CD4-positive, alpha-beta memory T cell (primary cell): ENCODE measurements at regions not wholly inside any gene's neighbourhood (a gene's known extent, or its start where the extent isn't known, plus 50 kb on each side); places are given as distances from the start of the nearest gene placed in this dataset.

Experiments
- CTCF ChIA-PET: fragments of 350-600 bp; sonication (Branson Sonifier 250); formaldehyde crosslinking; loops from one replicate; lab custom pipeline; 2021; ENCODE audit warnings: inconsistent platforms; ENCODE audit not compliant: partially characterized antibody; lab: Charles Lee
- POLR2A ChIA-PET: fragments of 350-600 bp; sonication (Branson Sonifier 250); formaldehyde crosslinking; loops from one replicate; lab custom pipeline; 2021; ENCODE audit not compliant: partially characterized antibody; lab: Charles Lee
- DNase-seq, 5 donors: peaks; one replicate each; pipeline versions ENCODE4 v3.0.0 to v3.0.0-alpha.2; 2020 to 2022; ENCODE audit warnings: mixed read lengths in 1 of 5
- H3K27ac ChIP-seq: one replicate; pipeline ENCODE4 v1.7.0; 2013; ENCODE audit warnings: low read depth, low read length
- H3K27me3 ChIP-seq: 2 replicates; pipeline ENCODE4 v1.7.0; 2013; ENCODE audit warnings: mild to moderate bottlenecking, low read length, moderate library complexity; ENCODE audit not compliant: insufficient read depth
- H3K36me3 ChIP-seq: 2 replicates; pipeline ENCODE4 v1.7.0; 2013; ENCODE audit warnings: mild to moderate bottlenecking, low read length, moderate library complexity; ENCODE audit not compliant: insufficient read depth
- H3K4me1 ChIP-seq: 2 replicates; pipeline ENCODE4 v1.7.0; 2013; ENCODE audit warnings: mild to moderate bottlenecking, low read length, moderate library complexity; ENCODE audit not compliant: insufficient read depth
- H3K4me3 ChIP-seq, 2 donors: one replicate each; pipeline ENCODE4 v1.7.0; 2013; ENCODE audit warnings: low read length in 2 of 2, mild to moderate bottlenecking in 1 of 2
- H3K9me3 ChIP-seq, 2 donors: one replicate each; pipeline ENCODE4 v1.7.0; 2013; ENCODE audit warnings: low read length in 2 of 2, control low read depth in 1 of 2; ENCODE audit not compliant: control insufficient read depth in 1 of 2
- H3K27ac Mint-ChIP-seq, 7 donors: one replicate each; pipeline ENCODE4 v1.8.0; 2020 to 2021; ENCODE audit warnings: mixed read lengths in 7 of 7, mild to moderate bottlenecking in 6 of 7, inconsistent platforms in 3 of 7, moderate library complexity in 3 of 7
- H3K27me3 Mint-ChIP-seq, 2 donors: one replicate each; pipeline ENCODE4 v1.8.0; 2020 to 2021; ENCODE audit warnings: mixed read lengths in 2 of 2
- H3K36me3 Mint-ChIP-seq, 2 donors: one replicate each; pipeline ENCODE4 v1.8.0; 2020 to 2021; ENCODE audit warnings: mixed read lengths in 2 of 2, inconsistent platforms in 1 of 2, mild to moderate bottlenecking in 1 of 2
- H3K4me1 Mint-ChIP-seq, 4 donors: one replicate each; pipeline ENCODE4 v1.8.0; 2020 to 2021; ENCODE audit warnings: mixed read lengths in 4 of 4, mild to moderate bottlenecking in 1 of 4
- H3K4me3 Mint-ChIP-seq, 8 donors: one replicate each; pipeline ENCODE4 v1.8.0; 2020 to 2021; ENCODE audit warnings: mixed read lengths in 8 of 8, mild to moderate bottlenecking in 7 of 8, moderate library complexity in 6 of 8, inconsistent platforms in 3 of 8
- H3K9me3 Mint-ChIP-seq, 8 donors: one replicate each; pipeline ENCODE4 v1.8.0; 2020 to 2021; ENCODE audit warnings: mixed read lengths in 8 of 8, mild to moderate bottlenecking in 5 of 8, inconsistent platforms in 3 of 8, moderate library complexity in 1 of 8
- intact Hi-C: fragments of 100-400 bp; cut with micrococcal nuclease; formaldehyde crosslinking; loops from one replicate; pipeline ENCODE4 v1.15.1; 2023

DNA sequence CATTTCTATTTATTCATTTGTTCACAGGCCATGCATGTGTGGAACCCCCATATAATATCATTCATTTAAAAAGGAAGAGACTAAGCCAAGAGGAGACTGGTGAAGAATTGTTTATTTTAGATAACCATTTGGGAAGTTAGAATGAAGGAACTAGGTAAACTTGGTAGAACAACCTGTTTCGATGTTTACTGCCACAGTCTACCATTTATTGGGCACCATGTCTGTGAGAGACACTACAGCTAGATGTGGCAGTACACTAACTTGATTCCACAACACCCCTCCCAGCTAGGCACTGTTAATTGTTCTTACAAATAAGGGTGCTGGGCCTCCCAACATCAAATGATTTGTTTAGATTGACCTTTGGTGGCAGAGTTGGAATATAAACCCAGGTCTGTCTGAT lies 592.4 kb downstream of the EPM2A start:
- intact Hi-C loops = no loop called here
- Mint-ChIP-seq H3K36me3 (no peaks in the 10 kb centered on the region), H3K4me3 (no peak overlapping the region), H3K4me1 (no peaks in the 10 kb centered on the region), H3K27me3 (peaks cover 2 to 8% of the 10 kb centered on the region in 2 donors), H3K27ac (no peak overlapping the region), H3K9me3 (peaks cover 0 to 2% (median 0%) of the 10 kb centered on the region in 8 donors)
- DNase-seq = no peak
- ChIA-PET CTCF (no interaction called here), POLR2A (no interaction called here)
- no peak overlapping the region for H3K27ac ChIP-seq
- H3K27me3 ChIP-seq = no peaks in the 10 kb centered on the region
- no peaks in the 10 kb centered on the region for H3K4me1 ChIP-seq
- H3K36me3 ChIP-seq = no peaks in the 10 kb centered on the region
- no peak overlapping the region for H3K4me3 ChIP-seq
- no peaks in the 10 kb centered on the region for H3K9me3 ChIP-seq

DNA sequence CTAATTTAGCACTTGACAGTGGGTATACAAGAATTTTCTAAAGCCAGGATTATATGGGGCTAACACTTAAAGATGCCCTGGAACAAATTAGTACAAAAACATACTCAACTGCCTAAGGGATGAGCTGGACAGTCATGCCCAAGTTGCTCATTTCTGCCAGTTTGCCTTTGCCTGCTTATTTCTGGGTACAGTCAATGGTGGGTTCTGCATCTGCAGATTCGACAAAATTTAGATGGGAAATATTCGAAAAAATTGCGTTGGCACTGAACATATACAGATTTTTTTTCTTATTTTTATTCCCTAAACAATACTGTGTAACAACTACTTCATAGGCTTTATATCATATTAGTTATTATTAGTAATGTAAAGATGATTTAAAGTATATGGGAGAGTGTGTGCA lies 591.9 kb downstream of the EPM2A start:
- H3K9me3 ChIP-seq = no peaks in the 10 kb centered on the region
- no peaks in the 10 kb centered on the region for H3K36me3 ChIP-seq
- no peak overlapping the region for H3K4me3 ChIP-seq
- Mint-ChIP-seq H3K9me3 (no peaks in the 10 kb centered on the region), H3K4me3 (no peak overlapping the region), H3K27me3 (peaks cover 2 to 8% of the 10 kb centered on the region in 2 donors), H3K36me3 (no peaks in the 10 kb centered on the region), H3K4me1 (no peaks in the 10 kb centered on the region), H3K27ac (no peak overlapping the region)
- H3K4me1 ChIP-seq = no peaks in the 10 kb centered on the region
- intact Hi-C loops = no loop called here
- H3K27me3 ChIP-seq = no peaks in the 10 kb centered on the region
- ChIA-PET CTCF (no interaction called here), POLR2A (no interaction called here)
- DNase-seq = no peak
- no peak overlapping the region for H3K27ac ChIP-seq

GRCh38 chr6:145147559-145147958 lies 587.8 kb downstream of the EPM2A start:
- ChIA-PET CTCF (no interaction called here), POLR2A (no interaction called here)
- DNase-seq = no peak
- intact Hi-C loops = no loop called here
- Histone ChIP-seq H3K9me3 (no peaks in the 10 kb centered on the region), H3K36me3 (no peaks in the 10 kb centered on the region), H3K27me3 (no peaks in the 10 kb centered on the region), H3K4me1 (no peaks in the 10 kb centered on the region), H3K27ac (no peak overlapping the region), H3K4me3 (no peak overlapping the region)
- no peaks in the 10 kb centered on the region for H3K4me1 Mint-ChIP-seq
- H3K27me3 Mint-ChIP-seq = peaks cover 0 to 8% of the 10 kb centered on the region in 2 donors
- no peak overlapping the region for H3K4me3 Mint-ChIP-seq
- H3K36me3 Mint-ChIP-seq = no peaks in the 10 kb centered on the region
- no peaks in the 10 kb centered on the region for H3K9me3 Mint-ChIP-seq
- H3K27ac Mint-ChIP-seq = no peak overlapping the region

DNA sequence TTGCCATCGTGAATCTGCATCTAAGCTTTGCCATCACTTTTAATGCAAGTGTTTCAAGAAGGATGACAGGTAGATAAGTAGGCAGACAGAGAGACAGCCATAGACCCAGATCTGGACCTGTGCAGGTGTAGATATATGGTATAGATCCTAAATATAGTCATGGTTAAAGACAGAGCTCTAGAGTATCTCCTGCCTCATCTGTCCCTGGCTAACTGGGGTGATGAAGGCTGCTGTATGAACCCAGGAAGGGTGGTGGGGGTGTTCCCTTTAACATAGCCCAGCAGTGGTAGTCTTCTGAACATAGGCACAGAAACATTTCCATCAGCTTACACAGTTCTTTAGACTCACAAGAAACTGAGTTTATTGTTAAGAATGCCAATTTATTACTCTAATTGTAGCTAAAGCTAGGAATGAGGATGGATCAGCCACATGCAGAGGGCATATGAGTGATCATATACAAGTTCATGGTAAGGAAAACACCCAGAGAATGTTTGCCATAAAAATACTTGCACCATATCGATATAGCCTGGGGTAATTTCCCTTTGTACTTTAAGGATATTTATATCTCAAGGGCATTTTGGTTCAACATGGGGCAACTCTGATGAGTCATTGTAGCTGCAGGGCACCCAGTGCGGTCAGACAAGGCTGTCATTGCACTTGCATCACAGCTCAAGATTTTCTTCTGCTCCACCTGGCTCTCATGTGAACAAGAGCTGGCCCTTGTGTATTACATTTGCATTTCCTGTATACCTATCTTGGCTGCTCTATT lies 587.2 kb downstream of the EPM2A start:
- no peaks in the 10 kb centered on the region for H3K27me3 ChIP-seq
- Mint-ChIP-seq H3K27ac (no peak overlapping the region), H3K9me3 (no peaks in the 10 kb centered on the region), H3K4me1 (no peaks in the 10 kb centered on the region), H3K4me3 (no peak overlapping the region), H3K27me3 (peaks cover 0 to 8% of the 10 kb centered on the region in 2 donors), H3K36me3 (no peaks in the 10 kb centered on the region)
- ChIA-PET POLR2A (no interaction called here), CTCF (no interaction called here)
- H3K4me3 ChIP-seq = no peak overlapping the region
- H3K9me3 ChIP-seq = no peaks in the 10 kb centered on the region
- no peak for DNase-seq
- no peaks in the 10 kb centered on the region for H3K36me3 ChIP-seq
- H3K4me1 ChIP-seq = no peaks in the 10 kb centered on the region
- H3K27ac ChIP-seq = no peak overlapping the region
- intact Hi-C loops = no loop called here

DNA sequence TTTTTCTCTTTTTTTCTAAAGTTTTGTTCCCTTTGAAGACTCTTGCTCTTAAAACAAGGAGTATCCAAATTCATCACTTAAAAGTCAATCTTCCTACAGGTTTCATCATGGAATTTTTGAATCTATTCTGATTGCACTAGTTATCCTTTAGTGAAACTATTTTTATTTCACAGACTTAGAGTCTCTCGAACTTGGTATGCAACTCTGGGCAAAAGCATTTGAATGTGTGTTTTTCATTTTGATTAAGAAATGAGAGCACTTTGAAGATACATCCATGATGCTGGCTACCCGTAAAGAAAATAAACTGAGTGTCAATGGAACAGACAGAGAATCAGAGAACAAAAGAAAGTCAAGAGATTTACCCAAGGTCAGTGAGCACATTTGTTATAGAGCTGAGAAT lies 586.5 kb downstream of the EPM2A start:
- no peak overlapping the region for H3K27ac ChIP-seq
- no peaks in the 10 kb centered on the region for H3K4me1 ChIP-seq
- Mint-ChIP-seq H3K27ac (no peak overlapping the region), H3K36me3 (no peaks in the 10 kb centered on the region), H3K27me3 (peaks cover 0 to 8% of the 10 kb centered on the region in 2 donors), H3K4me3 (no peak overlapping the region), H3K9me3 (no peaks in the 10 kb centered on the region), H3K4me1 (no peaks in the 10 kb centered on the region)
- H3K9me3 ChIP-seq = no peaks in the 10 kb centered on the region
- H3K27me3 ChIP-seq = no peaks in the 10 kb centered on the region
- no peaks in the 10 kb centered on the region for H3K36me3 ChIP-seq
- POLR2A ChIA-PET = no interaction called here
- intact Hi-C loops = no loop called here
- no peak for DNase-seq
- CTCF ChIA-PET = no interaction called here
- H3K4me3 ChIP-seq = no peak overlapping the region

DNA sequence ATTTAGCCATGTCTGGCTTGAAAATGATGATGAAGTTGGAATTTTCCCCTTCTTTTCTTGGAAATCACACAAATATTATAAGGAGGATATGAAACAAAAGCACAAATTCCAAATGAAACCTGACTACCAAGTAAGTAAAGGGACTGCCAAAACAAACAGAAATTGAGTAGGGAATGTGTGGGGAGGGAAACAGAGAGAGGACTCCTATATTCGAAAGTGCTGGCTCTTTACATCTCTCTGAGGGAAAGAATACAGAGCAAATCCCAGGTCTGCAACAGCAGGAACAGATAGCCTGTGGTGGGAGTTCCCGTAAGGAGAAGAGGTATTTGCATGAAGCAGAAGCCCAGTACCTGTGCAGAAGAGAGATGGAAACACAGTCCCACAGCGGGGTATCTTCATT lies 583.7 kb downstream of the EPM2A start:
- H3K36me3 Mint-ChIP-seq = no peaks in the 10 kb centered on the region
- H3K27me3 Mint-ChIP-seq = peaks cover under 1 to 4% of the 10 kb centered on the region in 2 donors
- Histone ChIP-seq H3K27me3 (no peaks in the 10 kb centered on the region), H3K27ac (no peak overlapping the region), H3K4me3 (no peak overlapping the region), H3K36me3 (no peaks in the 10 kb centered on the region), H3K4me1 (no peaks in the 10 kb centered on the region), H3K9me3 (no peaks in the 10 kb centered on the region)
- intact Hi-C loops = no loop called here
- H3K27ac Mint-ChIP-seq = no peak overlapping the region
- no peaks in the 10 kb centered on the region for H3K4me1 Mint-ChIP-seq
- DNase-seq = no peak
- CTCF ChIA-PET = no interaction called here
- no peak overlapping the region for H3K4me3 Mint-ChIP-seq
- peaks cover 0 to 4% (median 0%) of the 10 kb centered on the region in 8 donors for H3K9me3 Mint-ChIP-seq
- POLR2A ChIA-PET = no interaction called here

GRCh38 chr6:145153495-145153894 lies 581.8 kb downstream of the EPM2A start:
- intact Hi-C loops = no loop called here
- no peak overlapping the region for H3K4me3 ChIP-seq

More at GRCh38 chr6:145153495-145153894, 581.8 kb downstream of the EPM2A start:
- POLR2A ChIA-PET = no interaction called here
- Mint-ChIP-seq H3K27ac (no peak overlapping the region), H3K9me3 (peaks cover 0 to 10% (median 3%) of the 10 kb centered on the region in 8 donors), H3K4me3 (no peak overlapping the region), H3K4me1 (no peaks in the 10 kb centered on the region), H3K27me3 (peaks cover 1 to 4% of the 10 kb centered on the region in 2 donors), H3K36me3 (no peaks in the 10 kb centered on the region)
- DNase-seq = no peak
- H3K27ac ChIP-seq = no peak overlapping the region
- H3K36me3 ChIP-seq = no peaks in the 10 kb centered on the region
- no peaks in the 10 kb centered on the region for H3K27me3 ChIP-seq
- H3K9me3 ChIP-seq = no peaks in the 10 kb centered on the region
- CTCF ChIA-PET = no interaction called here
- H3K4me1 ChIP-seq = no peaks in the 10 kb centered on the region
